ENCODE measurements at regions not wholly inside any gene's neighbourhood (a gene's known extent, or its start where the extent isn't known, plus 50 kb on each side); places are given as distances from the start of the nearest gene placed in this dataset.

GRCh38 chr15:81859737-81860516 is 185.9 kb downstream of the MEX3B start:
- Histone ChIP-seq H3K36me3 (no peaks in the 10 kb centered on the region), H3K27ac (no peak overlapping the region), H3F3A (ENCODE audit: low read depth) (no peaks in the 10 kb centered on the region), H3K4me1 (no peaks in the 10 kb centered on the region), H3K9ac (no peak overlapping the region), H4K20me1 (ENCODE audit: low read depth) (no peaks in the 10 kb centered on the region), H2AFZ (replicated peaks) (no peak overlapping the region), H3K79me2 (ENCODE audit: low read depth) (no peaks in the 10 kb centered on the region), H3K4me2 (no peak overlapping the region), H3K27me3 (no peaks in the 10 kb centered on the region), H3K4me3 (no peak overlapping the region), H3K9me3 (ENCODE audit: low read depth) (no peaks in the 10 kb centered on the region)
- Mint-ChIP-seq H3K9me3 (peaks cover 12% of the 10 kb centered on the region), H3K27me3 (ENCODE audit: insufficient read depth, low read depth) (peaks cover 5% of the 10 kb centered on the region), H3K4me1 (peaks cover 26% of the 10 kb centered on the region), H3K27ac (no peak overlapping the region), H3K36me3 (peaks cover 11% of the 10 kb centered on the region), H3K4me3 (no peak overlapping the region)
- no peak for DNase-seq (ENCODE audit: low spot score)
- TF ChIP-seq CTCF (IDR thresholded peaks at IDR 0.05) (no peak), EZH2phosphoT487 (IDR thresholded peaks at IDR 0.05) (no peak), EZH2 (IDR thresholded peaks at IDR 0.05) (no peak)

DNA sequence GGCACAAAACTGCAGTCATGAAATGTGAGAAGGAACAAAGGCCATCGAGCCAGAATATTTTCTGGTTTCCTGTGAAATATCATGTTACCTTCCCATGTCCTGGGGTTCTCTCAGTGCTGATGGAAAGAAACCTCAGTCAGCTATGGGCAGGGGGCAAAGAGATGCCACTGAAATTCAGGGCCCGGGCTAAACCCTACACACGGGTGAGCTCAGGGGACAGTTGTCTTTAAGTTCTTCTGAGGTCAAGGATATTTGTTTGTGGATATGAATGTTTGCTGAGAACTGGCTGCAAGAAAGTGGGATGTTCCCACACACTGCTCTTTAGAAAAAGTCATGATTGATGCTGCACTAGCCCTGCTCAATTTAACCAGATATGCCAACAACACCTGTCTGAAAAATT is 187.2 kb downstream of the MEX3B start:
- Mint-ChIP-seq H3K9me3 (peaks cover 3% of the 10 kb centered on the region), H3K36me3 (peaks cover 4% of the 10 kb centered on the region), H3K4me1 (peaks cover 26% of the 10 kb centered on the region), H3K4me3 (no peak overlapping the region), H3K27me3 (ENCODE audit: insufficient read depth, low read depth) (peaks cover 5% of the 10 kb centered on the region), H3K27ac (peak overlapping the region; percentile 43)
- H3K27ac ChIP-seq: no peak overlapping the region
- no peaks in the 10 kb centered on the region for H3K27me3 ChIP-seq
- no peak for DNase-seq (ENCODE audit: low spot score)
- no peak for TF ChIP-seq EZH2 (IDR thresholded peaks at IDR 0.05)
- no peak for TF ChIP-seq EZH2phosphoT487 (IDR thresholded peaks at IDR 0.05)
- no peak for TF ChIP-seq CTCF (IDR thresholded peaks at IDR 0.05)
- H3K9ac ChIP-seq: no peak overlapping the region
- no peaks in the 10 kb centered on the region for H3K4me1 ChIP-seq
- no peaks in the 10 kb centered on the region for H3K36me3 ChIP-seq
- H3K79me2 ChIP-seq (ENCODE audit: low read depth): no peaks in the 10 kb centered on the region
- no peaks in the 10 kb centered on the region for H3F3A ChIP-seq (ENCODE audit: low read depth)
- H3K9me3 ChIP-seq (ENCODE audit: low read depth): no peaks in the 10 kb centered on the region
- H3K4me3 ChIP-seq: no peak overlapping the region
- H2AFZ ChIP-seq (replicated peaks): no peak overlapping the region
- H4K20me1 ChIP-seq (ENCODE audit: low read depth): no peaks in the 10 kb centered on the region
- H3K4me2 ChIP-seq: no peak overlapping the region

- Histone ChIP-seq H4K20me1 (ENCODE audit: low read depth) (no peaks in the 10 kb centered on the region), H3K9ac (no peak overlapping the region), H3K9me3 (ENCODE audit: low read depth) (no peaks in the 10 kb centered on the region), H3K79me2 (ENCODE audit: low read depth) (no peaks in the 10 kb centered on the region), H3K4me1 (no peaks in the 10 kb centered on the region), H3K4me2 (no peak overlapping the region), H2AFZ (replicated peaks) (no peak overlapping the region), H3F3A (ENCODE audit: low read depth) (no peaks in the 10 kb centered on the region), H3K27ac (no peak overlapping the region), H3K36me3 (no peaks in the 10 kb centered on the region), H3K4me3 (no peak overlapping the region), H3K27me3 (no peaks in the 10 kb centered on the region)
- TF ChIP-seq EZH2phosphoT487 (IDR thresholded peaks at IDR 0.05) (no peak), CTCF (IDR thresholded peaks at IDR 0.05) (no peak), EZH2 (IDR thresholded peaks at IDR 0.05) (no peak)
- DNase-seq (ENCODE audit: low spot score): no peak
- H3K4me1 Mint-ChIP-seq: peaks cover 26% of the 10 kb centered on the region
- H3K9me3 Mint-ChIP-seq: no peaks in the 10 kb centered on the region
- no peak overlapping the region for H3K27ac Mint-ChIP-seq
- H3K27me3 Mint-ChIP-seq (ENCODE audit: insufficient read depth, low read depth): peaks cover 5% of the 10 kb centered on the region
- no peak overlapping the region for H3K4me3 Mint-ChIP-seq
- peaks cover under 1% of the 10 kb centered on the region for H3K36me3 Mint-ChIP-seq
Observed at GRCh38 chr15:81858136-81858535, 187.7 kb downstream of the MEX3B start.

Measured in neural progenitor cell (in vitro differentiated cells).